ES-I3 (cell line): ENCODE measurements at regions not wholly inside any gene's neighbourhood (a gene's known extent, or its start where the extent isn't known, plus 50 kb on each side); places are given as distances from the start of the nearest gene placed in this dataset.

Source experiments
- H3K36me3 ChIP-seq: 2 replicates; pipeline ENCODE4 v1.6.1; 2013; ENCODE audit warnings: mild to moderate bottlenecking, low read length, control low read depth, moderate library complexity; ENCODE audit not compliant: insufficient read depth
- H3K4me1 ChIP-seq: 2 replicates; pipeline ENCODE4 v1.6.1; 2013; ENCODE audit warnings: mild to moderate bottlenecking, control low read depth, low read length; ENCODE audit not compliant: insufficient read depth
- H3K9ac ChIP-seq: 2 replicates; pipeline ENCODE4 v1.6.1; 2013; ENCODE audit warnings: low read depth, mild to moderate bottlenecking, low read length, moderate library complexity
- H3K9me3 ChIP-seq: 2 replicates; pipeline ENCODE4 v1.6.1; 2013; ENCODE audit warnings: mild to moderate bottlenecking, low read length, moderate library complexity; ENCODE audit not compliant: control insufficient read depth, insufficient read depth

- 0 out of 2 replicates have a peak, but pooled peaks cover under 1% of the 10 kb centered on the region for H3K9me3 ChIP-seq
- H3K36me3 ChIP-seq, result no peaks in the 10 kb centered on the region
- peaks cover 4% of the 10 kb centered on the region; the same call in 1 of the 2 replicates for H3K4me1 ChIP-seq
- no peak overlapping the region for H3K9ac ChIP-seq
Observed at GRCh38 chr20:17810847-17811627, 111.3 kb downstream of the BANF2 start.

- H3K9me3 ChIP-seq, result 0 out of 2 replicates have a peak, but pooled peaks cover 2% of the 10 kb centered on the region
- no peak overlapping the region for H3K9ac ChIP-seq
- H3K36me3 ChIP-seq, result no peaks in the 10 kb centered on the region
- peaks cover 4% of the 10 kb centered on the region; the same call in 1 of the 2 replicates for H3K4me1 ChIP-seq
Observed at GRCh38 chr20:17810062-17810631, 110.4 kb downstream of the BANF2 start.

GRCh38 chr20:17809362-17810061, 109.7 kb downstream of the BANF2 start:
- H3K36me3 ChIP-seq, result no peaks in the 10 kb centered on the region
- H3K4me1 ChIP-seq, result peaks cover 4% of the 10 kb centered on the region; the same call in 1 of the 2 replicates
- 0 out of 2 replicates have a peak, but pooled peaks cover 2% of the 10 kb centered on the region for H3K9me3 ChIP-seq
- no peak overlapping the region for H3K9ac ChIP-seq

- Histone ChIP-seq H3K9me3 (0 out of 2 replicates have a peak, but pooled peaks cover 2% of the 10 kb centered on the region), H3K9ac (no peak overlapping the region), H3K4me1 (peaks cover 4% of the 10 kb centered on the region; the same call in 1 of the 2 replicates), H3K36me3 (no peaks in the 10 kb centered on the region)
Observed at GRCh38 chr20:17808782-17809181, 109.0 kb downstream of the BANF2 start.

GRCh38 chr20:17808357-17808756, 108.6 kb downstream of the BANF2 start:
- Histone ChIP-seq H3K4me1 (peaks cover 4% of the 10 kb centered on the region; the same call in 1 of the 2 replicates), H3K9ac (no peak overlapping the region), H3K36me3 (no peaks in the 10 kb centered on the region), H3K9me3 (0 out of 2 replicates have a peak, but pooled peaks cover 2% of the 10 kb centered on the region)

GRCh38 chr20:17807651-17808050, 107.9 kb downstream of the BANF2 start:
- Histone ChIP-seq H3K4me1 (peaks cover 4% of the 10 kb centered on the region; the same call in 1 of the 2 replicates), H3K36me3 (no peaks in the 10 kb centered on the region), H3K9me3 (0 out of 2 replicates have a peak, but pooled peaks cover 2% of the 10 kb centered on the region), H3K9ac (no peak overlapping the region)

GRCh38 chr20:17806739-17807441, 107.1 kb downstream of the BANF2 start:
- peaks cover 4% of the 10 kb centered on the region; the same call in 1 of the 2 replicates for H3K4me1 ChIP-seq
- peaks cover 3% of the 10 kb centered on the region for H3K9me3 ChIP-seq
- no peaks in the 10 kb centered on the region for H3K36me3 ChIP-seq
- peak overlapping the region; percentile 17; the same call in 1 of the 2 replicates for H3K9ac ChIP-seq

- peaks cover 4% of the 10 kb centered on the region; the same call in 1 of the 2 replicates for H3K4me1 ChIP-seq
- H3K36me3 ChIP-seq, result no peaks in the 10 kb centered on the region
- H3K9me3 ChIP-seq, result peaks cover 9% of the 10 kb centered on the region
- H3K9ac ChIP-seq, result no peak overlapping the region
Observed at GRCh38 chr20:17806107-17806506, 106.3 kb downstream of the BANF2 start.

GRCh38 chr20:17803765-17804164, 104.0 kb downstream of the BANF2 start:
- peaks cover 4% of the 10 kb centered on the region; the same call in 1 of the 2 replicates for H3K4me1 ChIP-seq
- no peak overlapping the region for H3K9ac ChIP-seq
- H3K9me3 ChIP-seq, result peaks cover 12% of the 10 kb centered on the region
- H3K36me3 ChIP-seq, result no peaks in the 10 kb centered on the region

- peaks cover 9% of the 10 kb centered on the region for H3K9me3 ChIP-seq
- H3K36me3 ChIP-seq, result no peaks in the 10 kb centered on the region
- no peak overlapping the region for H3K9ac ChIP-seq
- no peaks in the 10 kb centered on the region for H3K4me1 ChIP-seq
Observed at GRCh38 chr20:17799575-17800227, 99.9 kb downstream of the BANF2 start.

- Histone ChIP-seq H3K4me1 (no peaks in the 10 kb centered on the region), H3K9ac (no peak overlapping the region), H3K9me3 (peaks cover 9% of the 10 kb centered on the region), H3K36me3 (no peaks in the 10 kb centered on the region)
Observed at GRCh38 chr20:17798601-17799000, 98.8 kb downstream of the BANF2 start.

GRCh38 chr20:17797579-17797978, 97.8 kb downstream of the BANF2 start:
- no peaks in the 10 kb centered on the region for H3K4me1 ChIP-seq
- no peaks in the 10 kb centered on the region for H3K36me3 ChIP-seq
- peaks cover 9% of the 10 kb centered on the region for H3K9me3 ChIP-seq
- no peak overlapping the region for H3K9ac ChIP-seq

GRCh38 chr20:17797161-17797560, 97.4 kb downstream of the BANF2 start:
- peaks cover 9% of the 10 kb centered on the region for H3K9me3 ChIP-seq

More at GRCh38 chr20:17797161-17797560, 97.4 kb downstream of the BANF2 start:
- Histone ChIP-seq H3K9ac (no peak overlapping the region), H3K4me1 (no peaks in the 10 kb centered on the region), H3K36me3 (no peaks in the 10 kb centered on the region)
